HG03558 (cell line): ENCODE measurements at regions not wholly inside any gene's neighbourhood (a gene's known extent, or its start where the extent isn't known, plus 50 kb on each side); places are given as distances from the start of the nearest gene placed in this dataset.

Source experiments
- ATAC-seq: cut with Tn5 transposase; IDR thresholded peaks from one replicate; pipeline ENCODE4 v1.9.1; 2021; ENCODE audit warnings: moderate number of reproducible peaks; ENCODE audit not compliant: unreplicated experiment; ENCODE audit errors: extremely low read depth

- no peak for ATAC-seq
Observed at GRCh38 chr6:147022041-147022440, 182.2 kb upstream of the STXBP5 start.

- peak; percentile 47 for ATAC-seq
Observed at GRCh38 chr6:147023148-147023547, 181.1 kb upstream of the STXBP5 start.

- ATAC-seq, result no peak
Observed at GRCh38 chr6:147023581-147023980, 180.6 kb upstream of the STXBP5 start.

- ATAC-seq, result no peak
Observed at GRCh38 chr6:147029923-147030322, 174.3 kb upstream of the STXBP5 start.

- no peak for ATAC-seq
Observed at GRCh38 chr6:147033267-147033666, 170.9 kb upstream of the STXBP5 start.

- ATAC-seq, result no peak
Observed at GRCh38 chr6:147035886-147036285, 168.3 kb upstream of the STXBP5 start.

- ATAC-seq, result no peak
Observed at GRCh38 chr6:147037881-147038280, 166.3 kb upstream of the STXBP5 start.

GRCh38 chr6:147040121-147040910 is 163.9 kb upstream of the STXBP5 start:
- ATAC-seq, result no peak

- no peak for ATAC-seq
Observed at GRCh38 chr6:147042679-147043078, 161.5 kb upstream of the STXBP5 start.

GRCh38 chr6:147043994-147044477 is 160.2 kb upstream of the STXBP5 start:
- ATAC-seq, result no peak

- no peak for ATAC-seq
Observed at GRCh38 chr6:147046141-147046877, 157.9 kb upstream of the STXBP5 start.

GRCh38 chr6:147048930-147049329 is 155.3 kb upstream of the STXBP5 start:
- no peak for ATAC-seq

- no peak for ATAC-seq
Observed at GRCh38 chr6:147053311-147053921, 150.8 kb upstream of the STXBP5 start.

GRCh38 chr6:147054158-147054557 is 150.1 kb upstream of the STXBP5 start:
- no peak for ATAC-seq

- ATAC-seq, result no peak
Observed at GRCh38 chr6:147054871-147055270, 149.3 kb upstream of the STXBP5 start.

GRCh38 chr6:147055821-147056392 is 148.3 kb upstream of the STXBP5 start:
- no peak for ATAC-seq

- no peak for ATAC-seq
Observed at GRCh38 chr6:147057188-147057587, 147.0 kb upstream of the STXBP5 start.

GRCh38 chr6:147057705-147058342 is 146.4 kb upstream of the STXBP5 start:
- no peak for ATAC-seq

- ATAC-seq, result no peak
Observed at GRCh38 chr6:147058786-147059385, 145.3 kb upstream of the STXBP5 start.

GRCh38 chr6:147060636-147061035 is 143.6 kb upstream of the STXBP5 start:
- no peak for ATAC-seq
